ENCODE measurements at regions not wholly inside any gene's neighbourhood (a gene's known extent, or its start where the extent isn't known, plus 50 kb on each side); places are given as distances from the start of the nearest gene placed in this dataset.
"Not testable (repeated sequence)": the region's sequence is repeated elsewhere in the genome, so short reads cannot be mapped to it uniquely, and the experiment has no call there.

- no peak overlapping the region for H3K4me3 ChIP-seq (ENCODE audit: low read depth, low read length)
- peaks cover 51% of the 10 kb centered on the region for H3K9me3 ChIP-seq (ENCODE audit: control insufficient read depth, insufficient read depth, low read length)
- H3K4me1 ChIP-seq (ENCODE audit: control insufficient read depth, insufficient read depth, low read length): no peaks in the 10 kb centered on the region
- H3K27ac ChIP-seq (ENCODE audit: low read depth, low read length): no peak overlapping the region
- H3K36me3 ChIP-seq (ENCODE audit: control insufficient read depth, insufficient read depth, low read length): no peaks in the 10 kb centered on the region
- no peaks in the 10 kb centered on the region for H3K27me3 ChIP-seq (ENCODE audit: control insufficient read depth, insufficient read depth, low read length)
- no peak overlapping the region for H3K9ac ChIP-seq (ENCODE audit: low read depth, low read length)
These were observed 52.6 kb downstream of the ERICH4 start for GRCh38 chr19:41495589-41495988.

- Histone ChIP-seq H3K4me3 (ENCODE audit: low read depth, low read length) (no peak overlapping the region), H3K4me1 (ENCODE audit: control insufficient read depth, insufficient read depth, low read length) (no peaks in the 10 kb centered on the region), H3K9ac (ENCODE audit: low read depth, low read length) (no peak overlapping the region), H3K27ac (ENCODE audit: low read depth, low read length) (no peak overlapping the region), H3K27me3 (ENCODE audit: control insufficient read depth, insufficient read depth, low read length) (no peaks in the 10 kb centered on the region), H3K9me3 (ENCODE audit: control insufficient read depth, insufficient read depth, low read length) (peaks cover 51% of the 10 kb centered on the region), H3K36me3 (ENCODE audit: control insufficient read depth, insufficient read depth, low read length) (no peaks in the 10 kb centered on the region)
These were observed 56.9 kb downstream of the ERICH4 start for GRCh38 chr19:41499899-41500298.

GRCh38 chr19:41500443-41500842, 57.5 kb downstream of the ERICH4 start:
- no peaks in the 10 kb centered on the region for H3K27me3 ChIP-seq (ENCODE audit: control insufficient read depth, insufficient read depth, low read length)
- H3K9ac ChIP-seq (ENCODE audit: low read depth, low read length): no peak overlapping the region
- H3K4me1 ChIP-seq (ENCODE audit: control insufficient read depth, insufficient read depth, low read length): no peaks in the 10 kb centered on the region
- H3K4me3 ChIP-seq (ENCODE audit: low read depth, low read length): no peak overlapping the region
- no peaks in the 10 kb centered on the region for H3K36me3 ChIP-seq (ENCODE audit: control insufficient read depth, insufficient read depth, low read length)
- peaks cover 51% of the 10 kb centered on the region for H3K9me3 ChIP-seq (ENCODE audit: control insufficient read depth, insufficient read depth, low read length)
- H3K27ac ChIP-seq (ENCODE audit: low read depth, low read length): no peak overlapping the region

GRCh38 chr19:41501854-41502253, 58.9 kb downstream of the ERICH4 start:
- Histone ChIP-seq H3K4me1 (ENCODE audit: control insufficient read depth, insufficient read depth, low read length) (no peaks in the 10 kb centered on the region), H3K36me3 (ENCODE audit: control insufficient read depth, insufficient read depth, low read length) (no peaks in the 10 kb centered on the region), H3K27me3 (ENCODE audit: control insufficient read depth, insufficient read depth, low read length) (no peaks in the 10 kb centered on the region), H3K9ac (ENCODE audit: low read depth, low read length) (no peak overlapping the region), H3K27ac (ENCODE audit: low read depth, low read length) (no peak overlapping the region), H3K9me3 (ENCODE audit: control insufficient read depth, insufficient read depth, low read length) (peaks cover 51% of the 10 kb centered on the region), H3K4me3 (ENCODE audit: low read depth, low read length) (no peak overlapping the region)

- Histone ChIP-seq H3K4me1 (ENCODE audit: control insufficient read depth, insufficient read depth, low read length) (no peaks in the 10 kb centered on the region), H3K9ac (ENCODE audit: low read depth, low read length) (no peak overlapping the region), H3K36me3 (ENCODE audit: control insufficient read depth, insufficient read depth, low read length) (no peaks in the 10 kb centered on the region), H3K4me3 (ENCODE audit: low read depth, low read length) (no peak overlapping the region), H3K27me3 (ENCODE audit: control insufficient read depth, insufficient read depth, low read length) (no peaks in the 10 kb centered on the region), H3K27ac (ENCODE audit: low read depth, low read length) (no peak overlapping the region), H3K9me3 (ENCODE audit: control insufficient read depth, insufficient read depth, low read length) (peaks cover 32% of the 10 kb centered on the region)
These were observed 62.1 kb downstream of the ERICH4 start for GRCh38 chr19:41505105-41505504.

- Histone ChIP-seq H3K9me3 (ENCODE audit: control insufficient read depth, insufficient read depth, low read length) (peaks cover 38% of the 10 kb centered on the region), H3K4me1 (ENCODE audit: control insufficient read depth, insufficient read depth, low read length) (no peaks in the 10 kb centered on the region), H3K27me3 (ENCODE audit: control insufficient read depth, insufficient read depth, low read length) (no peaks in the 10 kb centered on the region), H3K9ac (ENCODE audit: low read depth, low read length) (no peak overlapping the region), H3K4me3 (ENCODE audit: low read depth, low read length) (no peak overlapping the region), H3K36me3 (ENCODE audit: control insufficient read depth, insufficient read depth, low read length) (no peaks in the 10 kb centered on the region), H3K27ac (ENCODE audit: low read depth, low read length) (no peak overlapping the region)
These were observed 65.5 kb upstream of the CEACAM21 start for GRCh38 chr19:41510484-41510883.

GRCh38 chr19:41511628-41512027, 64.3 kb upstream of the CEACAM21 start:
- no peaks in the 10 kb centered on the region; the same call in 1 of the 2 replicates for H3K27me3 ChIP-seq (ENCODE audit: control insufficient read depth, insufficient read depth, low read length)
- peaks cover 35% of the 10 kb centered on the region for H3K9me3 ChIP-seq (ENCODE audit: control insufficient read depth, insufficient read depth, low read length)
- H3K27ac ChIP-seq (ENCODE audit: low read depth, low read length): no peak overlapping the region
- H3K9ac ChIP-seq (ENCODE audit: low read depth, low read length): no peak overlapping the region
- no peaks in the 10 kb centered on the region for H3K36me3 ChIP-seq (ENCODE audit: control insufficient read depth, insufficient read depth, low read length)
- no peak overlapping the region for H3K4me3 ChIP-seq (ENCODE audit: low read depth, low read length)
- no peaks in the 10 kb centered on the region for H3K4me1 ChIP-seq (ENCODE audit: control insufficient read depth, insufficient read depth, low read length)

GRCh38 chr19:41515015-41515652, 60.8 kb upstream of the CEACAM21 start:
- Histone ChIP-seq H3K4me1 (ENCODE audit: control insufficient read depth, insufficient read depth, low read length) (no peaks in the 10 kb centered on the region), H3K27me3 (ENCODE audit: control insufficient read depth, insufficient read depth, low read length) (peaks cover 19% of the 10 kb centered on the region), H3K9ac (ENCODE audit: low read depth, low read length) (no peak overlapping the region), H3K27ac (ENCODE audit: low read depth, low read length) (no peak overlapping the region), H3K4me3 (ENCODE audit: low read depth, low read length) (no peak overlapping the region), H3K36me3 (ENCODE audit: control insufficient read depth, insufficient read depth, low read length) (no peaks in the 10 kb centered on the region), H3K9me3 (ENCODE audit: control insufficient read depth, insufficient read depth, low read length) (peaks cover 27% of the 10 kb centered on the region)

GRCh38 chr19:41516292-41517171, 59.4 kb upstream of the CEACAM21 start:
- not testable (repeated sequence) for H3K4me3 ChIP-seq (ENCODE audit: low read depth, low read length); H3K36me3 ChIP-seq (ENCODE audit: control insufficient read depth, insufficient read depth, low read length); H3K4me1 ChIP-seq (ENCODE audit: control insufficient read depth, insufficient read depth, low read length); H3K9ac ChIP-seq (ENCODE audit: low read depth, low read length); H3K27ac ChIP-seq (ENCODE audit: low read depth, low read length)
- H3K27me3 ChIP-seq (ENCODE audit: control insufficient read depth, insufficient read depth, low read length): peaks cover 33% of the 10 kb centered on the region
- H3K9me3 ChIP-seq (ENCODE audit: control insufficient read depth, insufficient read depth, low read length): peaks cover 23% of the 10 kb centered on the region

GRCh38 chr19:41518141-41518540, 57.8 kb upstream of the CEACAM21 start:
- H3K27me3 ChIP-seq (ENCODE audit: control insufficient read depth, insufficient read depth, low read length): peaks cover 49% of the 10 kb centered on the region
- no peak overlapping the region for H3K9ac ChIP-seq (ENCODE audit: low read depth, low read length)
- H3K4me1 ChIP-seq (ENCODE audit: control insufficient read depth, insufficient read depth, low read length): no peaks in the 10 kb centered on the region
- H3K4me3 ChIP-seq (ENCODE audit: low read depth, low read length): no peak overlapping the region
- no peaks in the 10 kb centered on the region for H3K36me3 ChIP-seq (ENCODE audit: control insufficient read depth, insufficient read depth, low read length)
- H3K9me3 ChIP-seq (ENCODE audit: control insufficient read depth, insufficient read depth, low read length): peaks cover 12% of the 10 kb centered on the region; the same call in 1 of the 2 replicates
- no peak overlapping the region for H3K27ac ChIP-seq (ENCODE audit: low read depth, low read length)

All from HUES48 (cell line).